NT2/D1 (cell line): ENCODE measurements at regions not wholly inside any gene's neighbourhood (a gene's known extent, or its start where the extent isn't known, plus 50 kb on each side); places are given as distances from the start of the nearest gene placed in this dataset.
A peak's percentile ranks its signal among the peaks of the same experiment; 100 is the strongest.

Source experiments
- DNase-seq: peaks from one replicate; pipeline ENCODE4 v3.0.0-alpha.2; 2011; ENCODE audit warnings: low read depth, low spot score
- H3K27me3 ChIP-seq: 2 replicates; pipeline ENCODE4 v1.6.0; 2011; ENCODE audit warnings: mild to moderate bottlenecking; ENCODE audit not compliant: insufficient read length, insufficient read depth
- H3K36me3 ChIP-seq: 2 replicates; pipeline ENCODE4 v1.6.1; 2011; ENCODE audit warnings: mild to moderate bottlenecking, low read length, mixed read lengths; ENCODE audit not compliant: insufficient read depth, insufficient read length
- H3K4me1 ChIP-seq: 2 replicates; pipeline ENCODE4 v1.5.1; 2011; ENCODE audit not compliant: insufficient read depth, insufficient read length
- H3K4me3 ChIP-seq: 2 replicates; pipeline ENCODE4 v1.5.1; 2011; ENCODE audit warnings: low read depth; ENCODE audit not compliant: insufficient read length
- H3K9ac ChIP-seq: 2 replicates; pipeline ENCODE4 v1.6.0; 2011; ENCODE audit warnings: low read depth; ENCODE audit not compliant: insufficient read length
- H3K9me3 ChIP-seq: 2 replicates; pipeline ENCODE4 v1.5.1; 2011; ENCODE audit warnings: mild to moderate bottlenecking, low read length; ENCODE audit not compliant: insufficient read depth
- SUZ12 ChIP-seq: IDR thresholded peaks from 2 replicates; pipeline ENCODE4 v1.6.1; 2011; ENCODE audit not compliant: insufficient read length, insufficient read depth; ENCODE audit errors: extremely low read depth
- YY1 ChIP-seq: IDR thresholded peaks from 2 replicates; pipeline ENCODE4 v1.6.1; 2011; ENCODE audit not compliant: insufficient read length, insufficient read depth
- ZNF274 ChIP-seq: IDR thresholded peaks from 2 replicates; pipeline ENCODE4 v1.6.1; 2011; ENCODE audit warnings: mild to moderate bottlenecking, low read depth, low read length

DNA sequence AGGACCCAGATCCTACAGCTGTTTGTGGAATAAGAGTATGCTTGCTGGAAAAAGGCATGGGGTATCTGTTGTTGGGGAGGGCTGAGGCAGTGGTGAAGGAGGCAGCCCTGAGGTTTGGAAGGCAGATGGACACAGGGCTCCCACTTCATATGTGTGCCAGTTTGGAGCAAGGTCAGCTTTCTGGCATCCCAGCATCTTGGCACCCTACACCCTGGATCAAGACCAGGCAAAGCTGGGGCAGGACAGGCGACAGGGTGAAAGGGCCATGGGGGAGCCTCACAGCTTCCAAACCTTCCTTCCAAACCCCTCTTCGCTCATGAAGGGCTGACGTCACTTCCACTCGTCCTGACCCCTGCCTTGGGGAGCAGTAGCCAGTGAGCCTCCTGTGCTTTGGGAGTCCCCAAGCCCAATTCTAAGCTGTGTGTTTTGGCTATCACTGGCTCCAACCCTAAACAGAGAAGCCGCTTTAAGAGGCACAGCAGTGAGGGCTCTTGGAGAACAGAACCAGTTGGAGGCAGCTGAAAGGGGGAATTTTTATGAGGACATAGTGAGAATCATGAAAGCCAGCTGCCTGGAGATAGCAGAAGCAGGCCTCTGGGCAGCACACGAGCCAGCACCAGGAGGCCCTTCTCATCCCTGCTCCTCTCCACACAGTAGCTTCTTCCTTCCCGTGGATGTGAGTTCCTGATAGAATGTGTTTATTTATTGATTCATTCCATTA, 448.6 kb upstream of the CDH4 start:
- DNase-seq = no peak
- no peak overlapping the region for H3K9ac ChIP-seq
- H3K9me3 ChIP-seq = peaks cover 22% of the 10 kb centered on the region
- H3K4me3 ChIP-seq = no peak overlapping the region
- H3K4me1 ChIP-seq = peaks cover 9% of the 10 kb centered on the region
- H3K27me3 ChIP-seq = no peaks in the 10 kb centered on the region
- H3K36me3 ChIP-seq = no peaks in the 10 kb centered on the region
- TF ChIP-seq SUZ12 (no peak), ZNF274 (no peak), YY1 (no peak)

DNA sequence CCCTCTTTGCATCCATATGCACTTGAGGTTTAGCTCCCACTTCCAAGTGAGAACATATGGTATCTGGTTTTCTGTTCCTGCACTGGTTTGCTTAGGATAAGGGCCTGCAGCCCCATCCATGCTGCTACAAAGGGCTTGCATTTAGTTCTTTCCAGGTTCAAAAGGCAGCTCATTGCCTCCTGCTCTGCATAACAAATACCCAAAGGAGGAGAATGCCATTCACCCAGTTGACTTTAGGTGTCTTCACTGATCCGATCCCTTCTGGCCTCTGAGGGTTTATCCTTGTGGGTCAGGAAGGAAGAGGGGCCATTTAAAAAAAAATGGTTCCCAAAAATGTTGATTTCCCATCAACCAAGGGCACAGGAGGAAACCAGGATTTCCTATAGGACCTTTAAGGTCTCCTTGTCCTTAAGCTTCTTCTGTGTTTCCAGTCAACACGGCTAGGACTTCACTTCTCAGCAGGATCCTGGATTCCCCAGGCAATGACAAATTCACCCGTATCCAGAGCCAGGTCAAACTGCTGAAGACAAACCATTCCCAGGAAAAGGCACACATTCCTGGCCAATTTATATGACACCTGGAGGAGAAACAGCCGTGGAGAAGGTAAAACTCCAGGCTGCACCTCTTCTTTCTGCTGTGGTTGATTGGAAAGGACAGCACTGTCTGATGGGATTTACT, 447.7 kb upstream of the CDH4 start:
- H3K9me3 ChIP-seq = peaks cover 22% of the 10 kb centered on the region
- H3K9ac ChIP-seq = peak overlapping the region; percentile 3
- no peaks in the 10 kb centered on the region for H3K36me3 ChIP-seq
- peaks cover 9% of the 10 kb centered on the region for H3K4me1 ChIP-seq
- no peak for TF ChIP-seq YY1
- no peak for TF ChIP-seq SUZ12
- no peak for TF ChIP-seq ZNF274
- no peaks in the 10 kb centered on the region for H3K27me3 ChIP-seq
- DNase-seq = peak; percentile 88
- no peak overlapping the region for H3K4me3 ChIP-seq

DNA sequence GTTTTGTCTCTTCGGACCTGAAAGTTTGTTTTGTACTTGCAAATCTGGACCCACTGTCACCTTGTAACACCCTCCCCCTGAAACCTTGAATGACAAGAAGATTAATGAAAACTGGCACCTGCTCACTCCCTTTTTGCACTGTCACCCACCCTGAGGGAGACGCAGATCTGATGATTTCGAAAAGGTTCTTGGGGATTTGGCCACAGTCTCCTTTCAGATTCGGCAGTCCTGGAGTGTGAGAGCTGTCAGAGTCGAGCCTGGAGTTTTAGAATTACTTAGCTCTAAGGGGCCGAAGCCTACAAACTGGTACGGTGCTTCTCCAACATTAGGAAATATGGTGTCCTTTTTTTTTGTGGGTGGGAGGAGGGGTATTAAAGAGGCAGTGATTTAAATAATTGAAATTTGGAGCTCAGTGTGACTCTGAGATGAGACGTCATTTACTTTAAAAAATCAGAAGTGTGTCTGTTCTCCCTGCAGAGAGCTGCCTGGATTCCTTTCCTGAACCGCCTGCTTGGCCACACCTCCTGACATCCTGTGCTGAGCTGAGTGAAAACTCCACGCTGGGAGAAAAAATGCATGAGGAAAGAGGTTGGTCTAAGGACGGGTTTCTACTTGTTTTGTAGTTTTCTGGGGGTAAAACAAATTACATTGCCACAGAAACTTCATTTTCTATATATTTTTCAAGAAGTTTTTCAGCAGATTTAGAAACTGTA, 447.0 kb upstream of the CDH4 start:
- H3K4me3 ChIP-seq = no peak overlapping the region
- DNase-seq = no peak
- H3K27me3 ChIP-seq = no peaks in the 10 kb centered on the region
- H3K4me1 ChIP-seq = peaks cover 9% of the 10 kb centered on the region
- H3K36me3 ChIP-seq = no peaks in the 10 kb centered on the region
- H3K9me3 ChIP-seq = peaks cover 16% of the 10 kb centered on the region
- peak overlapping the region; percentile 3 for H3K9ac ChIP-seq
- TF ChIP-seq YY1 = no peak
- no peak for TF ChIP-seq ZNF274
- TF ChIP-seq SUZ12 = no peak

DNA sequence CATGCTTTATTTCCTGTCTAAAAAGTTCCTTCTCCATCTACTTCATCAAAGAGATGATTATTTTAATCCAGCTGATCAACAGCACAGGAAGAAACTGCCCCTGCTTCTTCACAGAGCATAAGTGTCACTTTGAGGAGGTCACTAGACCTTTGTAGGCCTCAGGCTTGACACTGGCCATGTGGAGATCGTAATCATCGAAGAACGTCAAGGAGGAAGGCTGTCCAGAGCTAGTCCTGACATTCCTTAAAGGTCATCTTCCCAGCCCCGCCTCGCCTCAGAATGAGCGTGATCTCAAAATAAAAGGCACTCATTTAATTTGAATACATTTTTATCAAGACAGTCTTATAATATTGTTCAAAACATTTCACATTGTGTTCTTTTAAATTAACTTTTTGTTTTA, 445.7 kb upstream of the CDH4 start:
- TF ChIP-seq YY1 (no peak), ZNF274 (no peak), SUZ12 (no peak)
- Histone ChIP-seq H3K4me3 (no peak overlapping the region), H3K9ac (no peak overlapping the region), H3K4me1 (peaks cover 9% of the 10 kb centered on the region), H3K9me3 (peaks cover 8% of the 10 kb centered on the region; the same call in 1 of the 2 replicates), H3K36me3 (no peaks in the 10 kb centered on the region), H3K27me3 (peaks cover under 1% of the 10 kb centered on the region)
- no peak for DNase-seq

DNA sequence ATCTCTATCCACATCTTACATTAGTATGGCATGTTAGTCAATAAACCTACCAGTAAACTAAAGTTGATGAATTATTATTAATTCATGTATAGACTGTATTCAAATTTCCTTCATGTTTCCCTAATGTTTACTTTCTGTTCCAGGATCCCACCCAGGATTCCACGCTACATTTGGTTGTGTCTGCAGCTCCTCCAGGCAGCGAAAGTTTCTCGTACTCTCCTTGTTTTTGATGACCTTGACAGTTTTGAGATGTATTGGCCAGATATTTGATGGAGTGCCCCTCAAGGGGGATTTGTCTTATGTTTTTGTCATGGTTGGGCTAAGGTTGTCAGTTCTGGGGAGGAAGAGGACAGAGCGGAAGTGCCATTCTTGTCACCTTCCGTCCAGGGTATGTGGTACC, 445.2 kb upstream of the CDH4 start:
- no peak overlapping the region for H3K9ac ChIP-seq
- TF ChIP-seq SUZ12 (no peak), YY1 (no peak), ZNF274 (no peak)
- peaks cover 8% of the 10 kb centered on the region; the same call in 1 of the 2 replicates for H3K9me3 ChIP-seq
- no peak overlapping the region for H3K4me3 ChIP-seq
- H3K36me3 ChIP-seq = no peaks in the 10 kb centered on the region
- H3K4me1 ChIP-seq = peaks cover 9% of the 10 kb centered on the region
- peaks cover 3% of the 10 kb centered on the region for H3K27me3 ChIP-seq
- no peak for DNase-seq

DNA sequence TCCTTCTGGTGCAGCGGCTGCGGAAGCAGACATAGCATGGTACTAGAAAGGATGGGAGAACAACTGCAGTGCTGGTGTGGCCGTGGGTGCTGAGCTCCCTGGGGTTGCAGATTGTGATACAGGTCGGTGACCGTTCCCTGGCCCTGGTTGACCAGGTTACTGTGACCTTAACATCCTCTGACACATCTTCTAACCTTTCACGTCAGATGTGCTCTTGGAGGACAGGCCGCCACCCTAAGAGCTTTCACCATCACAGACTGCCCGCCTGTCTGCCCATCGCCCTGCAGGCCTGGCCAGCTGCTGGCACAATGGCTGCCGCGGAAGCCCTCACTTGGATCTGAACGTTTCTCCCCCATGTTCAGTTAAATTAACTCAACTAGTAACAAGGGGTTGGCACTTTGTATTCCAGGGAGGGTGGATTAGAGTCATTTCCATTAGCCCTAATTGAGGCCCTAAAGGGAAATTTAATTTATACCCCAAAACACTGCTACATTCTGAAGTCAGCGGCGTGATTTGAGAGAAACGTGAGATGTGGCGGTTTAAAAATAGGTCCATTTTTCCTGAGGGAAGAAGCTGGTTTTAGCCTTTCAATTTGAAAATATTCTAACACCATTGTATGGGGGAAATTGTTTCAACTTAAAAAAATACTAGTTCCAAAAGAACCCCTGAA, 443.9 kb upstream of the CDH4 start:
- peaks cover 3% of the 10 kb centered on the region for H3K27me3 ChIP-seq
- no peak overlapping the region for H3K9ac ChIP-seq
- no peaks in the 10 kb centered on the region for H3K36me3 ChIP-seq
- H3K4me1 ChIP-seq = peaks cover 8% of the 10 kb centered on the region
- H3K4me3 ChIP-seq = no peak overlapping the region
- TF ChIP-seq YY1 (no peak), ZNF274 (no peak), SUZ12 (no peak)
- H3K9me3 ChIP-seq = peaks cover 8% of the 10 kb centered on the region; the same call in 1 of the 2 replicates
- DNase-seq = no peak
